ENCODE measurements at regions not wholly inside any gene's neighbourhood (a gene's known extent, or its start where the extent isn't known, plus 50 kb on each side); places are given as distances from the start of the nearest gene placed in this dataset.

DNA sequence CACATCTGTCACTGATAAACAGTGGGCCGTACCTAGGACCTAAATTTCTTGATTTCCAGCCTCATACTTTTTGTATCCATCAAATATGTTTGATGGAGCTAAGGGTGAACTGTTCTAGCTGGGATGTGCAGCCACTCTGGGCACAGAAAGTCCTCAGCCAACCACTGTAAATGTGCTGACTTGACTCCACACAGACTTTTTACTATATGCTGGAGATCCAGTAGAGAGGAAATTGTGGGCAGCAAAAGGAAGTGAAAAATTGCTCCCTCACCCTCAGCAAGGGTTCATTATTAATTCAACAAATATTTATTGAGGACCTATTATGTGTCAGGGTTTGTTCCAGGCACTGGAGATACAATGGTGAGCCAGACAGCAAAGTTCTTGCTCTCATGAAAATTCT, 54.2 kb upstream of the AMPD3 start:
- no peak for TF ChIP-seq EZH2 (IDR thresholded peaks at IDR 0.05; ENCODE audit: low read length, missing control alignments)
- TF ChIP-seq, protein P1, sequence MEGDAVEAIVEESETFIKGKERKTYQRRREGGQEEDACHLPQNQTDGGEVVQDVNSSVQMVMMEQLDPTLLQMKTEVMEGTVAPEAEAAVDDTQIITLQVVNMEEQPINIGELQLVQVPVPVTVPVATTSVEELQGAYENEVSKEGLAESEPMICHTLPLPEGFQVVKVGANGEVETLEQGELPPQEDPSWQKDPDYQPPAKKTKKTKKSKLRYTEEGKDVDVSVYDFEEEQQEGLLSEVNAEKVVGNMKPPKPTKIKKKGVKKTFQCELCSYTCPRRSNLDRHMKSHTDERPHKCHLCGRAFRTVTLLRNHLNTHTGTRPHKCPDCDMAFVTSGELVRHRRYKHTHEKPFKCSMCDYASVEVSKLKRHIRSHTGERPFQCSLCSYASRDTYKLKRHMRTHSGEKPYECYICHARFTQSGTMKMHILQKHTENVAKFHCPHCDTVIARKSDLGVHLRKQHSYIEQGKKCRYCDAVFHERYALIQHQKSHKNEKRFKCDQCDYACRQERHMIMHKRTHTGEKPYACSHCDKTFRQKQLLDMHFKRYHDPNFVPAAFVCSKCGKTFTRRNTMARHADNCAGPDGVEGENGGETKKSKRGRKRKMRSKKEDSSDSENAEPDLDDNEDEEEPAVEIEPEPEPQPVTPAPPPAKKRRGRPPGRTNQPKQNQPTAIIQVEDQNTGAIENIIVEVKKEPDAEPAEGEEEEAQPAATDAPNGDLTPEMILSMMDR (conservative IDR thresholded peaks at IDR 0.05 in 1 of 2, IDR thresholded peaks at IDR 0.05 in 1 of 2; ENCODE audit: low read depth in 1 of 2, low read length in 2 of 2): no peak

Data from fibroblast of lung (primary cell).